ENCODE measurements at regions not wholly inside any gene's neighbourhood (a gene's known extent, or its start where the extent isn't known, plus 50 kb on each side); places are given as distances from the start of the nearest gene placed in this dataset.

DNA sequence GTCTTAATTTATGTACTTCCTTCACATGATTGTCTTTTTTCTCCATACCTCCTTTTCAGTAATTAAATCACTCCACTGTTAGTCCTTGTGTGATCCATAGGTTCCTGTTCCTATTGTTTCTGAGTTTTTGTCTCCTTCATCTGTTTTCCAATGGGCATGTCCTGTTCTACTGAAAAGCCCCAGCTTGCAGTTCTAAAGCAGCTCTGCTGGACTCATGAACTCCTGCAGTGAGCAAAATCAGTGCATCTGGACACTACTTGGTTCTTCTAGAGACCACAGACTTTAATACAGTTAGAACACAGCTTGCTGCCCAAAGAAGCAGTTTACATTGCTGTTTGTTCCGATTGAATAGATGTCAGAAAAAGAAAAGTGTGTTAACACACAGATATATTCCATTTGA, 593.3 kb upstream of the HS3ST5 start:
- DNase-seq (ENCODE audit: low spot score) (peak; percentile 2), ATAC-seq (peak; percentile 75)
- H3F3A ChIP-seq (replicated peaks; ENCODE audit: low read depth) = no peaks in the 10 kb centered on the region
- TF ChIP-seq, protein P1, sequence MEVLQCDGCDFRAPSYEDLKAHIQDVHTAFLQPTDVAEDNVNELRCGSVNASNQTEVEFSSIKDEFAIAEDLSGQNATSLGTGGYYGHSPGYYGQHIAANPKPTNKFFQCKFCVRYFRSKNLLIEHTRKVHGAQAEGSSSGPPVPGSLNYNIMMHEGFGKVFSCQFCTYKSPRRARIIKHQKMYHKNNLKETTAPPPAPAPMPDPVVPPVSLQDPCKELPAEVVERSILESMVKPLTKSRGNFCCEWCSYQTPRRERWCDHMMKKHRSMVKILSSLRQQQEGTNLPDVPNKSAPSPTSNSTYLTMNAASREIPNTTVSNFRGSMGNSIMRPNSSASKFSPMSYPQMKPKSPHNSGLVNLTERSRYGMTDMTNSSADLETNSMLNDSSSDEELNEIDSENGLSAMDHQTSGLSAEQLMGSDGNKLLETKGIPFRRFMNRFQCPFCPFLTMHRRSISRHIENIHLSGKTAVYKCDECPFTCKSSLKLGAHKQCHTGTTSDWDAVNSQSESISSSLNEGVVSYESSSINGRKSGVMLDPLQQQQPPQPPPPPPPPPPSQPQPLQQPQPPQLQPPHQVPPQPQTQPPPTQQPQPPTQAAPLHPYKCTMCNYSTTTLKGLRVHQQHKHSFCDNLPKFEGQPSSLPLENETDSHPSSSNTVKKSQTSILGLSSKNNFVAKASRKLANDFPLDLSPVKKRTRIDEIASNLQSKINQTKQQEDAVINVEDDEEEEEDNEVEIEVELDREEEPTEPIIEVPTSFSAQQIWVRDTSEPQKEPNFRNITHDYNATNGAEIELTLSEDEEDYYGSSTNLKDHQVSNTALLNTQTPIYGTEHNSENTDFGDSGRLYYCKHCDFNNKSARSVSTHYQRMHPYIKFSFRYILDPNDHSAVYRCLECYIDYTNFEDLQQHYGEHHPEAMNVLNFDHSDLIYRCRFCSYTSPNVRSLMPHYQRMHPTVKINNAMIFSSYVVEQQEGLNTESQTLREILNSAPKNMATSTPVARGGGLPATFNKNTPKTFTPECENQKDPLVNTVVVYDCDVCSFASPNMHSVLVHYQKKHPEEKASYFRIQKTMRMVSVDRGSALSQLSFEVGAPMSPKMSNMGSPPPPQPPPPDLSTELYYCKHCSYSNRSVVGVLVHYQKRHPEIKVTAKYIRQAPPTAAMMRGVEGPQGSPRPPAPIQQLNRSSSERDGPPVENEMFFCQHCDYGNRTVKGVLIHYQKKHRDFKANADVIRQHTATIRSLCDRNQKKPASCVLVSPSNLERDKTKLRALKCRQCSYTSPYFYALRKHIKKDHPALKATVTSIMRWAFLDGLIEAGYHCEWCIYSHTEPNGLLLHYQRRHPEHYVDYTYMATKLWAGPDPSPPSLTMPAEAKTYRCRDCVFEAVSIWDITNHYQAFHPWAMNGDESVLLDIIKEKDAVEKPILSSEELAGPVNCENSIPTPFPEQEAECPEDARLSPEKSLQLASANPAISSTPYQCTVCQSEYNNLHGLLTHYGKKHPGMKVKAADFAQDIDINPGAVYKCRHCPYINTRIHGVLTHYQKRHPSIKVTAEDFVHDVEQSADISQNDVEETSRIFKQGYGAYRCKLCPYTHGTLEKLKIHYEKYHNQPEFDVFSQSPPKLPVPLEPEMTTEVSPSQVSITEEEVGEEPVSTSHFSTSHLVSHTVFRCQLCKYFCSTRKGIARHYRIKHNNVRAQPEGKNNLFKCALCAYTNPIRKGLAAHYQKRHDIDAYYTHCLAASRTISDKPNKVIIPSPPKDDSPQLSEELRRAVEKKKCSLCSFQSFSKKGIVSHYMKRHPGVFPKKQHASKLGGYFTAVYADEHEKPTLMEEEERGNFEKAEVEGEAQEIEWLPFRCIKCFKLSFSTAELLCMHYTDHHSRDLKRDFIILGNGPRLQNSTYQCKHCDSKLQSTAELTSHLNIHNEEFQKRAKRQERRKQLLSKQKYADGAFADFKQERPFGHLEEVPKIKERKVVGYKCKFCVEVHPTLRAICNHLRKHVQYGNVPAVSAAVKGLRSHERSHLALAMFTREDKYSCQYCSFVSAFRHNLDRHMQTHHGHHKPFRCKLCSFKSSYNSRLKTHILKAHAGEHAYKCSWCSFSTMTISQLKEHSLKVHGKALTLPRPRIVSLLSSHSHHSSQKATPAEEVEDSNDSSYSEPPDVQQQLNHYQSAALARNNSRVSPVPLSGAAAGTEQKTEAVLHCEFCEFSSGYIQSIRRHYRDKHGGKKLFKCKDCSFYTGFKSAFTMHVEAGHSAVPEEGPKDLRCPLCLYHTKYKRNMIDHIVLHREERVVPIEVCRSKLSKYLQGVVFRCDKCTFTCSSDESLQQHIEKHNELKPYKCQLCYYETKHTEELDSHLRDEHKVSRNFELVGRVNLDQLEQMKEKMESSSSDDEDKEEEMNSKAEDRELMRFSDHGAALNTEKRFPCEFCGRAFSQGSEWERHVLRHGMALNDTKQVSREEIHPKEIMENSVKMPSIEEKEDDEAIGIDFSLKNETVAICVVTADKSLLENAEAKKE (CRISPR knock-in tag; IDR thresholded peaks at IDR 0.05) = peak; percentile 74
- TF ChIP-seq, protein P2, sequence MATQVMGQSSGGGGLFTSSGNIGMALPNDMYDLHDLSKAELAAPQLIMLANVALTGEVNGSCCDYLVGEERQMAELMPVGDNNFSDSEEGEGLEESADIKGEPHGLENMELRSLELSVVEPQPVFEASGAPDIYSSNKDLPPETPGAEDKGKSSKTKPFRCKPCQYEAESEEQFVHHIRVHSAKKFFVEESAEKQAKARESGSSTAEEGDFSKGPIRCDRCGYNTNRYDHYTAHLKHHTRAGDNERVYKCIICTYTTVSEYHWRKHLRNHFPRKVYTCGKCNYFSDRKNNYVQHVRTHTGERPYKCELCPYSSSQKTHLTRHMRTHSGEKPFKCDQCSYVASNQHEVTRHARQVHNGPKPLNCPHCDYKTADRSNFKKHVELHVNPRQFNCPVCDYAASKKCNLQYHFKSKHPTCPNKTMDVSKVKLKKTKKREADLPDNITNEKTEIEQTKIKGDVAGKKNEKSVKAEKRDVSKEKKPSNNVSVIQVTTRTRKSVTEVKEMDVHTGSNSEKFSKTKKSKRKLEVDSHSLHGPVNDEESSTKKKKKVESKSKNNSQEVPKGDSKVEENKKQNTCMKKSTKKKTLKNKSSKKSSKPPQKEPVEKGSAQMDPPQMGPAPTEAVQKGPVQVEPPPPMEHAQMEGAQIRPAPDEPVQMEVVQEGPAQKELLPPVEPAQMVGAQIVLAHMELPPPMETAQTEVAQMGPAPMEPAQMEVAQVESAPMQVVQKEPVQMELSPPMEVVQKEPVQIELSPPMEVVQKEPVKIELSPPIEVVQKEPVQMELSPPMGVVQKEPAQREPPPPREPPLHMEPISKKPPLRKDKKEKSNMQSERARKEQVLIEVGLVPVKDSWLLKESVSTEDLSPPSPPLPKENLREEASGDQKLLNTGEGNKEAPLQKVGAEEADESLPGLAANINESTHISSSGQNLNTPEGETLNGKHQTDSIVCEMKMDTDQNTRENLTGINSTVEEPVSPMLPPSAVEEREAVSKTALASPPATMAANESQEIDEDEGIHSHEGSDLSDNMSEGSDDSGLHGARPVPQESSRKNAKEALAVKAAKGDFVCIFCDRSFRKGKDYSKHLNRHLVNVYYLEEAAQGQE (IDR thresholded peaks at IDR 0.05; ENCODE audit: unreplicated experiment) = no peak
- peak overlapping the region; percentile 30 for H3K27ac Mint-ChIP-seq
- H3K4me1 ChIP-seq (ENCODE audit: insufficient read depth) = peaks cover 6% of the 10 kb centered on the region
- no peaks in the 10 kb centered on the region for H4K20me1 ChIP-seq (replicated peaks; ENCODE audit: insufficient read depth)
- peak overlapping the region; percentile 8; the same call in 1 of the 2 replicates for H3K27ac ChIP-seq (ENCODE audit: low read depth)
- H3K27me3 Mint-ChIP-seq (ENCODE audit: insufficient read depth, low read depth, poor library complexity) = peaks cover 2% of the 10 kb centered on the region
- no peak overlapping the region for H3K4me3 Mint-ChIP-seq
- no peak overlapping the region for H3K4me2 ChIP-seq
- H3K9me2 ChIP-seq (ENCODE audit: insufficient read depth) = peaks cover 5% of the 10 kb centered on the region; the same call in 1 of the 2 replicates
- no peaks in the 10 kb centered on the region; the same call in 2 of the 3 replicates for H3K9me3 Mint-ChIP-seq
- no peaks in the 10 kb centered on the region for H3K79me2 ChIP-seq (replicated peaks; ENCODE audit: insufficient read depth)
- peaks cover 12% of the 10 kb centered on the region; the same call in 2 of the 3 replicates for H3K4me1 Mint-ChIP-seq
- no peaks in the 10 kb centered on the region for H3K36me3 Mint-ChIP-seq (ENCODE audit: low read depth)
- no peak overlapping the region for H3K4me3 ChIP-seq
- H3K36me3 ChIP-seq (ENCODE audit: insufficient read depth) = no peaks in the 10 kb centered on the region
- H2AFZ ChIP-seq = peak overlapping the region; percentile 67; the same call in 1 of the 2 replicates
- H3K27me3 ChIP-seq (ENCODE audit: insufficient read depth) = no peaks in the 10 kb centered on the region

Data from GM23338 (cell line).